HUES48 (cell line): ENCODE measurements at regions not wholly inside any gene's neighbourhood (a gene's known extent, or its start where the extent isn't known, plus 50 kb on each side); places are given as distances from the start of the nearest gene placed in this dataset.

Experiments used
- H3K27ac ChIP-seq: one replicate; pipeline ENCODE4 v1.7.0; 2013; ENCODE audit warnings: low read depth, low read length, inconsistent platforms
- H3K27me3 ChIP-seq: 2 replicates; pipeline ENCODE4 v1.6.1; 2013; ENCODE audit warnings: mild to moderate bottlenecking, low read length; ENCODE audit not compliant: control insufficient read depth, insufficient read depth
- H3K36me3 ChIP-seq: 2 replicates; pipeline ENCODE4 v1.6.1; 2013; ENCODE audit warnings: low read length; ENCODE audit not compliant: control insufficient read depth, insufficient read depth
- H3K4me1 ChIP-seq: 2 replicates; pipeline ENCODE4 v1.6.1; 2013; ENCODE audit warnings: mild to moderate bottlenecking, low read length; ENCODE audit not compliant: control insufficient read depth, insufficient read depth
- H3K4me3 ChIP-seq: 2 replicates; pipeline ENCODE4 v1.5.1; 2013; ENCODE audit warnings: mild to moderate bottlenecking, low read depth, low read length
- H3K9ac ChIP-seq: 2 replicates; pipeline ENCODE4 v1.6.1; 2013; ENCODE audit warnings: mild to moderate bottlenecking, low read depth, low read length, moderate library complexity
- H3K9me3 ChIP-seq: 2 replicates; pipeline ENCODE4 v1.6.1; 2013; ENCODE audit warnings: low read length; ENCODE audit not compliant: control insufficient read depth, insufficient read depth

- Histone ChIP-seq H3K4me1 (no peaks in the 10 kb centered on the region), H3K27me3 (no peaks in the 10 kb centered on the region), H3K27ac (no peak overlapping the region), H3K9me3 (peaks cover 14% of the 10 kb centered on the region; the same call in 1 of the 2 replicates), H3K4me3 (no peak overlapping the region), H3K36me3 (no peaks in the 10 kb centered on the region), H3K9ac (no peak overlapping the region)
Observed at GRCh38 chr5:4182144-4182543, 586.5 kb downstream of the IRX1 start.

GRCh38 chr5:4185127-4185526, 589.5 kb downstream of the IRX1 start:
- Histone ChIP-seq H3K36me3 (no peaks in the 10 kb centered on the region), H3K27ac (no peak overlapping the region), H3K9ac (no peak overlapping the region), H3K4me1 (no peaks in the 10 kb centered on the region), H3K4me3 (no peak overlapping the region), H3K27me3 (no peaks in the 10 kb centered on the region), H3K9me3 (peaks cover 14% of the 10 kb centered on the region; the same call in 1 of the 2 replicates)

- Histone ChIP-seq H3K4me1 (peaks cover 4% of the 10 kb centered on the region; the same call in 1 of the 2 replicates), H3K4me3 (no peak overlapping the region), H3K9me3 (peaks cover 12% of the 10 kb centered on the region; the same call in 1 of the 2 replicates), H3K27me3 (no peaks in the 10 kb centered on the region), H3K27ac (no peak overlapping the region), H3K9ac (no peak overlapping the region), H3K36me3 (no peaks in the 10 kb centered on the region)
Observed at GRCh38 chr5:4188704-4189103, 593.1 kb downstream of the IRX1 start.

DNA sequence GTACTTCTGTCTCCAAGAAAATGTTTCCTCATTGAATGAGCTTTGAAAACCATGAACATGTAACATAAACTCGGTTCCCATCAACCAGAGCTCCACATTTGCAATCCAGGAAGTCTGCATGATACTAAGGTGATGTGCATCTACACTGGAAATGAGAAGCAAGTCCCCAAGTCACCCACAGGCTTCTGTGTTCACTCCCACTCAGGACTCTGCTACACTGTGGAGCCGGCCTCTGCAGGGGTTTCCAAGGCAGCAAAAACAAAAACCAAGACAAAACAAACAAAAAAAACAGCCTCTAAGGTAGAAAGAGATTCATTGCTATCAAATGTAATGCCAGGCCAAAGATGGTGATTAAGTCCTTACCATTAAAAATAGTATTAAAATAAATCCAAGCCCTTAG, 593.7 kb downstream of the IRX1 start:
- no peaks in the 10 kb centered on the region for H3K36me3 ChIP-seq
- H3K4me1 ChIP-seq, result peaks cover 4% of the 10 kb centered on the region; the same call in 1 of the 2 replicates
- no peak overlapping the region for H3K4me3 ChIP-seq
- H3K9me3 ChIP-seq, result peaks cover 6% of the 10 kb centered on the region; the same call in 1 of the 2 replicates
- H3K27ac ChIP-seq, result no peak overlapping the region
- no peak overlapping the region for H3K9ac ChIP-seq
- no peaks in the 10 kb centered on the region for H3K27me3 ChIP-seq

DNA sequence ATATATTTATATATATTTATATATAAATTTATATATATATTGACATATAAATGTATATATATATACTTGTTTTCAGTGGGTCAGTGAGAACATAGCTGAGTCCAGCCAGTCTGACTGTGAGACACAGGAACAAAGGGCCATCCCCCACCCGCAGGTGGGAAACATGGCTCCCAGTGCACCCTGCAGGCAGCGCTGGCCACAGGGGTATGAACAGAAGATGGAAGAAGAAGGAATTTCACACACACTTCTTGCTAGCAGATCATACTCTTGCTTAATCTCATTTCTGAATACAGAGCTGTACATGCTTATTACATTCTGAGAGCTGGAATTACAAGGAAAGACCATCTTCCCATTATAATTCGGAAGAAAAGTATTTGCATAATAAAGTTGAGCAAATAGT, 595.4 kb downstream of the IRX1 start:
- Histone ChIP-seq H3K4me3 (no peak overlapping the region), H3K4me1 (peaks cover 8% of the 10 kb centered on the region), H3K9me3 (no peaks in the 10 kb centered on the region), H3K27me3 (no peaks in the 10 kb centered on the region), H3K27ac (no peak overlapping the region), H3K36me3 (no peaks in the 10 kb centered on the region), H3K9ac (no peak overlapping the region)

- H3K9me3 ChIP-seq, result no peaks in the 10 kb centered on the region
- no peaks in the 10 kb centered on the region for H3K36me3 ChIP-seq
- H3K27ac ChIP-seq, result no peak overlapping the region
- no peaks in the 10 kb centered on the region for H3K27me3 ChIP-seq
- H3K4me3 ChIP-seq, result no peak overlapping the region
- peaks cover 15% of the 10 kb centered on the region for H3K4me1 ChIP-seq
- H3K9ac ChIP-seq, result no peak overlapping the region
Observed at GRCh38 chr5:4191703-4192102, 596.1 kb downstream of the IRX1 start.

GRCh38 chr5:4192111-4192510, 596.5 kb downstream of the IRX1 start:
- no peaks in the 10 kb centered on the region for H3K36me3 ChIP-seq
- peaks cover 15% of the 10 kb centered on the region for H3K4me1 ChIP-seq
- no peaks in the 10 kb centered on the region for H3K9me3 ChIP-seq
- no peak overlapping the region for H3K4me3 ChIP-seq
- H3K27me3 ChIP-seq, result no peaks in the 10 kb centered on the region
- H3K9ac ChIP-seq, result no peak overlapping the region
- no peak overlapping the region for H3K27ac ChIP-seq

- no peak overlapping the region for H3K27ac ChIP-seq
- peaks cover 34% of the 10 kb centered on the region for H3K4me1 ChIP-seq
- no peaks in the 10 kb centered on the region for H3K36me3 ChIP-seq
- no peak overlapping the region for H3K4me3 ChIP-seq
- H3K9ac ChIP-seq, result no peak overlapping the region
- no peaks in the 10 kb centered on the region for H3K27me3 ChIP-seq
- H3K9me3 ChIP-seq, result no peaks in the 10 kb centered on the region
Observed at GRCh38 chr5:4196744-4197143, 601.1 kb downstream of the IRX1 start.

DNA sequence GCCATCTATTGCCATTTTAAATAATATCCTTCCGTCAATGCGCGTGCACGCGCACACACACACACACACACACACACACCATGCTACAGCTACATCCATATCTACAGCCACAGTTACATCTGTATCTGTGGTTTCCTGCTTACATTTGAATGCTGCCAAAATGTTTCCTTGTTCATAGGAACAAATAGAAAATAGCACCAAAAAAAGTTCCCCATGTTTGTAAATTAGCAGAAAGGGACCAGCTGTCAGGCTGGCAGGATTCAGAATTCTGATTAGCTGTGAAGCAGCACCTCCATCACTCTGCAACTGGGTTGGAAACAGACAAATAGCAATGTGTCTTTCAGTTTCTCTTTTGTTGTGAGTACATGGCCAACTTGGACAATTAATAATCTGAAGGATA, 601.5 kb downstream of the IRX1 start:
- Histone ChIP-seq H3K4me1 (peaks cover 34% of the 10 kb centered on the region), H3K9me3 (no peaks in the 10 kb centered on the region), H3K4me3 (no peak overlapping the region), H3K36me3 (no peaks in the 10 kb centered on the region), H3K9ac (no peak overlapping the region), H3K27me3 (no peaks in the 10 kb centered on the region), H3K27ac (no peak overlapping the region)

- peak overlapping the region; percentile 80 for H3K27ac ChIP-seq
- peaks cover 34% of the 10 kb centered on the region for H3K4me1 ChIP-seq
- H3K9ac ChIP-seq, result no peak overlapping the region
- no peaks in the 10 kb centered on the region for H3K27me3 ChIP-seq
- no peak overlapping the region for H3K4me3 ChIP-seq
- no peaks in the 10 kb centered on the region for H3K9me3 ChIP-seq
- H3K36me3 ChIP-seq, result no peaks in the 10 kb centered on the region
Observed at GRCh38 chr5:4198461-4198860, 602.8 kb downstream of the IRX1 start.

DNA sequence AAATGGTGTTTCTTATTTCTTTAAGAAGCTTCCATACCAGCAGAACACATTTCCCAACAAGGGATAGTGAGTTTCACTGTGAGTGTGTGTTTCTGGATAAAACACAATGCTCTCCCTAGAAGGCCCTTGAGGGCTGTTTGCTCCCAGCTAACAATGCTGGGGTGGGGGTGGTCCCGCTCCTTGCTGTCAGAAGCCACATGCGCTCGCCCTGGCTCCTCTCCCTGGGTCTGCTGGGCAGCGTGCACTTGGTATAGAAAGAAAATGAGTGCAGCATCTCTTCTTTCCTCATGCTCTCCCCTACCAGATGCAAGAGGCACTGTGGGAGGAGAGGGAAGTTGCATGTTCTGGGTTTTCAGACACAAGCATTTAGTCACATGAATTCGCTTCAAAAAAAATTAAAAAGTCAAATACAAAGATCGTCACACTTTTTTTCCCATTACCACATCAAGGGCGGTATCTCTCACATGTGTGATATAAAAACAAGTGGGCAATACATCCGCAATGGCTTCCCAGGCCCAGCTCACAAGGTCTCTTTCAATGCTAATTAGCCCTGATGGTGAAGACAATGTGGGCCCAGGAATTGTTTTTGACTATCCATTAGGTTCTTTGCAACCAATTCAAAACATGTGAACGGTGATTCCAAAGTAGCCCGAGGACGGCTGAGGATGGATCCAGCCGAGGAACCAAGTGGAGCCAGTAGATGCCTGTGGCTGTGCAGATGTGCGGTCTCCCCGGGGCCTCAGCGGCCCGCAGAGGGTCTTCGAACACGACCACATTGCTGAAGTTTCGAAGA, 603.6 kb downstream of the IRX1 start:
- no peaks in the 10 kb centered on the region for H3K27me3 ChIP-seq
- H3K36me3 ChIP-seq, result no peaks in the 10 kb centered on the region
- peak overlapping the region; percentile 80 for H3K27ac ChIP-seq
- H3K9ac ChIP-seq, result no peak overlapping the region
- H3K9me3 ChIP-seq, result no peaks in the 10 kb centered on the region
- H3K4me1 ChIP-seq, result peaks cover 34% of the 10 kb centered on the region
- H3K4me3 ChIP-seq, result no peak overlapping the region
